ENCODE measurements at regions not wholly inside any gene's neighbourhood (a gene's known extent, or its start where the extent isn't known, plus 50 kb on each side); places are given as distances from the start of the nearest gene placed in this dataset.
A peak's percentile ranks its signal among the peaks of the same experiment; 100 is the strongest.

GRCh38 chr21:28791595-28792282, 200.9 kb downstream of the LTN1 start:
- DNase-seq (ENCODE audit: low spot score) (no peak), ATAC-seq (no peak)

GRCh38 chr21:28790335-28790734, 202.3 kb downstream of the LTN1 start:
- DNase-seq (ENCODE audit: low spot score) (no peak), ATAC-seq (no peak)

- no peak for ATAC-seq
- no peak for DNase-seq (ENCODE audit: low spot score)
Observed at GRCh38 chr21:28789523-28789922, 203.2 kb downstream of the LTN1 start.

GRCh38 chr21:28788030-28788429, 204.6 kb downstream of the LTN1 start:
- ATAC-seq (no peak), DNase-seq (ENCODE audit: low spot score) (no peak)

GRCh38 chr21:28783641-28784185, 209.0 kb downstream of the LTN1 start:
- ATAC-seq (no peak), DNase-seq (ENCODE audit: low spot score) (no peak)

GRCh38 chr21:28781602-28782276, 210.9 kb downstream of the LTN1 start:
- ATAC-seq (peak; percentile 84), DNase-seq (ENCODE audit: low spot score) (no peak)

- no peak for ATAC-seq
Observed at GRCh38 chr21:28779914-28780313, 212.8 kb downstream of the LTN1 start.

GRCh38 chr21:28776251-28776650, 216.4 kb downstream of the LTN1 start:
- DNase-seq (ENCODE audit: low spot score) (no peak), ATAC-seq (no peak)

More at GRCh38 chr21:28779914-28780313, 212.8 kb downstream of the LTN1 start:
- DNase-seq (ENCODE audit: low spot score): no peak

GRCh38 chr21:28775071-28775470, 217.6 kb downstream of the LTN1 start:
- ATAC-seq (no peak), DNase-seq (ENCODE audit: low spot score) (no peak)

GRCh38 chr21:28773036-28773435, 219.6 kb downstream of the LTN1 start:
- DNase-seq (ENCODE audit: low spot score): no peak
- ATAC-seq: peak; percentile 84

- no peak for DNase-seq (ENCODE audit: low spot score)
- peak; percentile 44 for ATAC-seq
Observed at GRCh38 chr21:28771790-28772501, 220.7 kb downstream of the LTN1 start.

GRCh38 chr21:28770867-28771661, 221.6 kb downstream of the LTN1 start:
- DNase-seq (ENCODE audit: low spot score): no peak
- ATAC-seq: no peak

GRCh38 chr21:28769683-28770082, 223.0 kb downstream of the LTN1 start:
- DNase-seq (ENCODE audit: low spot score): no peak
- ATAC-seq: no peak

GRCh38 chr21:28768753-28769152, 223.9 kb downstream of the LTN1 start:
- ATAC-seq (no peak), DNase-seq (ENCODE audit: low spot score) (no peak)

- ATAC-seq (no peak), DNase-seq (ENCODE audit: low spot score) (no peak)
Observed at GRCh38 chr21:28767523-28767922, 225.2 kb downstream of the LTN1 start.

GRCh38 chr21:28763809-28764418, 228.8 kb downstream of the LTN1 start:
- DNase-seq (ENCODE audit: low spot score) (no peak), ATAC-seq (no peak)

GRCh38 chr21:28762357-28762735, 230.3 kb downstream of the LTN1 start:
- no peak for ATAC-seq
- DNase-seq (ENCODE audit: low spot score): no peak

- ATAC-seq (no peak), DNase-seq (ENCODE audit: low spot score) (no peak)
Observed at GRCh38 chr21:28761674-28762356, 230.9 kb downstream of the LTN1 start.

- peak; percentile 97 for ATAC-seq
Observed at GRCh38 chr21:28758883-28759242, 233.8 kb downstream of the LTN1 start.

More at GRCh38 chr21:28758883-28759242, 233.8 kb downstream of the LTN1 start:
- peak; percentile 69 for DNase-seq (ENCODE audit: low spot score)
